Activated CD4-positive, alpha-beta memory T cell treated with anti-CD3 and anti-CD28 coated beads, Interleukin-2, amount 10 ng/mL, durations not matched to agents 7 days and 5 days (primary cell): ENCODE measurements at regions not wholly inside any gene's neighbourhood (a gene's known extent, or its start where the extent isn't known, plus 50 kb on each side); places are given as distances from the start of the nearest gene placed in this dataset.
"Not testable (repeated sequence)": the region's sequence is repeated elsewhere in the genome, so short reads cannot be mapped to it uniquely, and the experiment has no call there.

Source experiments
- CTCF ChIA-PET: fragments of 350-600 bp; sonication (Branson Sonifier 250); formaldehyde crosslinking; loops from one replicate; lab custom pipeline; 2021; ENCODE audit warnings: antibody characterized with exemption, inconsistent platforms; lab: Charles Lee
- POLR2A ChIA-PET: fragments of 350-600 bp; sonication (Branson Sonifier 250); formaldehyde crosslinking; loops from one replicate; lab custom pipeline; 2021; ENCODE audit warnings: antibody characterized with exemption; lab: Charles Lee
- DNase-seq: peaks from one replicate; pipeline ENCODE4 v3.0.0-alpha.2; 2020
- H3K27ac Mint-ChIP-seq: one replicate; pipeline ENCODE4 v1.8.0; 2021; ENCODE audit warnings: mild to moderate bottlenecking, mixed read lengths
- H3K27me3 Mint-ChIP-seq: one replicate; pipeline ENCODE4 v1.8.0; 2021; ENCODE audit warnings: mixed read lengths
- H3K36me3 Mint-ChIP-seq: one replicate; pipeline ENCODE4 v1.8.0; 2021; ENCODE audit warnings: low read depth, mixed read lengths
- H3K4me1 Mint-ChIP-seq: one replicate; pipeline ENCODE4 v1.8.0; 2021; ENCODE audit warnings: mixed read lengths
- H3K4me3 Mint-ChIP-seq: one replicate; pipeline ENCODE4 v1.8.0; 2021; ENCODE audit warnings: mild to moderate bottlenecking, mixed read lengths
- H3K9me3 Mint-ChIP-seq: one replicate; pipeline ENCODE4 v1.8.0; 2021; ENCODE audit warnings: mixed read lengths

DNA sequence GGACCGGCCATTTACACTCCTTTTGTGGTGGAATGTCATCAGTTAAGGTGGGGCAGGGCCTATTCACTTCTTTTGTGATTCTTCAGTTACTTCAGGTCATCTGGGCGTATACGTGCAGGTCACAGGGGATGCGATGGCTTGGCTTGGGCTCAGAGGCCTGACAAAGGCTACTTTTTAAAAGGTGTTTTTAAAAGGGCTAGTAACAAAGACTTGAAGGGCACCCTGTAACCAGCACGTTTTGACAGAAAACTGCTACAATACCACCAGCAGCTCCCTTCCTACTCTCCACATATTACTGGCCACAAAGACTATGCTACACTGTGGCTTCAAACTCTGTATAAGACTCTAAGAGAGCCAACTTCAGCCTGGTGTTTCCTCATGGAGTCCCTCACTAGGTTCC lies 151.6 kb upstream of the KCTD3 start:
- DNase-seq, POLR2A ChIA-PET, H3K36me3 Mint-ChIP-seq: not testable (repeated sequence)

DNA sequence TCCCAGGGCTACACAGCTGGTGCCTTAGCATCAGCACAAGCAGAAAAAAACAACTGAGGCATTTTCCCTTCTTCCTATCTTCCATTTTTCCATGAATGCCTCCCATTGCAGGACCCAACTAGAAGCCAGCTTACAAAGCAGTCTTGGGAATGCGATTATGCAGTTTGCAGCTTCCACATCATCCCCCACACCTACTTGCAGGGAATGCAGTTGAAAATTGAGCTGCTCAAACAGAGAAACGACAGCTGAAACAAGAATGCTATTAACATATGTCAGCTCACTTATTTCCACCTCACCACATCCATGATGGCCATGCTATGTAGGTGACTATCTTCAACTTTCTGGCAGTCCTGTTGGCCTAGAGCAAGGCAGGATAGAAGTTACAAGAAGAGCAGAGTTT lies 150.6 kb upstream of the KCTD3 start:
- Mint-ChIP-seq H3K27me3 (no peaks in the 10 kb centered on the region), H3K36me3 (no peaks in the 10 kb centered on the region), H3K4me3 (no peak overlapping the region), H3K27ac (no peak overlapping the region), H3K9me3 (no peaks in the 10 kb centered on the region), H3K4me1 (no peaks in the 10 kb centered on the region)
- ChIA-PET CTCF (no interaction called here), POLR2A (no interaction called here)
- no peak for DNase-seq

More for the DNA sequence above, 151.6 kb upstream of the KCTD3 start:
- H3K27ac Mint-ChIP-seq, CTCF ChIA-PET, H3K27me3 Mint-ChIP-seq, H3K9me3 Mint-ChIP-seq, H3K4me3 Mint-ChIP-seq, H3K4me1 Mint-ChIP-seq: not testable (repeated sequence)

DNA sequence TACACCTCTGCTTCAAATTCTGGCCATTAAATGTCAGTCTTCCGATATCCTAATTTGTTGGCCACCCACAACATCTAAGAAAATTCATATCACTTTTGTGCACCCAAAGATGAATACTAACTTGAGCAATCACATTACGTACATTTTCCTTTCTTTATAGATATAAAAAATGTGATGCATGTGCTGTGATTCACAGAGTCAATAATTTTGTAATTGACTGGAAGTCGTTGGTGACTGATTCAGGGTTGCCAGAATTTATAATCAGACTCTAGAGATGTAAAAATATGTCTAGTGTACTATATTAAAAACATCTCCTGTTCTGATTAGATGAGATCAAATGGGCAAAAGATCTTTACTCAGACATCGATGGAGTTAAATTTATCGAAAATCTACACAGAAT lies 150.0 kb upstream of the KCTD3 start:
- Mint-ChIP-seq H3K27me3 (no peaks in the 10 kb centered on the region), H3K36me3 (no peaks in the 10 kb centered on the region), H3K9me3 (no peaks in the 10 kb centered on the region), H3K27ac (no peak overlapping the region), H3K4me3 (no peak overlapping the region), H3K4me1 (no peaks in the 10 kb centered on the region)
- DNase-seq = no peak
- CTCF ChIA-PET = no interaction called here
- POLR2A ChIA-PET = no interaction called here

DNA sequence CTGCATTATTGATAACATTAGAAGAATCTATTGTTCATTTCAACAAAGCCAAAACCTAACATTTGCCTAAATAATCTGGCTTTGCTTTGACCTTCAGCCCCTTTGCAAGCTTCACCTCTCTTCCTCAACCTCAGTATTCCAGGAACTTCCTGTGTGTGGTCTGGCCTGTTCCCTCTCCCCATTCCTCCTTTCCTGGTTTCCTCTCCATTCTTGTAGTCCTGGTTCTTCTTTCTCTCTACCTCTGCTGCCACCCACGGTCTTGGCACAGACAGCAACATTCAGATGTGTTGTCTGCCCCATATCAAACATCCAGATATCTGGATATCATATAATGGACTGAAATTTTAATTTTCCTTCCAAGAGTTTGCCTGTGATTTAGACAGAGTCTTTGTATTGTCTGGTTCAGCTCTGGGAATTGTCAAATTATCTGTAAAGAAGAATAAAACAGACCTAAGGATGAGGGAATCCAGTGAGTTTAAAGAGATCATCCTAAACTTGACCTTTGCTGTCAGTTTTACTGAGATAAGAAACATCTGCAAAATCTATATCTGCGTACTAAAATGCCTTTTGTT lies 148.1 kb upstream of the KCTD3 start:
- ChIA-PET CTCF (no interaction called here), POLR2A (no interaction called here)
- Mint-ChIP-seq H3K27ac (no peak overlapping the region), H3K4me3 (no peak overlapping the region), H3K4me1 (no peaks in the 10 kb centered on the region), H3K9me3 (no peaks in the 10 kb centered on the region), H3K27me3 (no peaks in the 10 kb centered on the region), H3K36me3 (no peaks in the 10 kb centered on the region)
- DNase-seq = no peak

DNA sequence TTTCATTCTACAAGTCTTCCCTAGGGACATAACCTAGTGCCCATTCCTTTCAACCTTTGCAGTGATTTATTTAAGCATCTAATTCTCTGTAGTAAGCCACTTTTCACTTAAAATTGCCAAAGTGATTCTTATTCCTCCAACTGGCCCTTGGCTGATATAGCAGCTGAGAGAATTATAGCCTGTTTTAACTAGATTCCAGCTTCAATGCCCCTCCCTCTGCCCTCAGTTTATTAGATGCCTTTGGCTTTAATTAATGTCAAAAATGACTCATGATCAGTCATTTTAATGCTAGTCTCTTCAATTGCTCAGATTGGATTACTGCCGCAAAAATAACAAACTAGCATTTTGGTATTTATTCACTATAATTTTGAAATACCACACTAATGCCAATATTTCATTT lies 145.4 kb upstream of the KCTD3 start:
- H3K27me3 Mint-ChIP-seq = no peaks in the 10 kb centered on the region
- H3K36me3 Mint-ChIP-seq = no peaks in the 10 kb centered on the region
- H3K4me3 Mint-ChIP-seq = no peak overlapping the region
- H3K9me3 Mint-ChIP-seq = no peaks in the 10 kb centered on the region
- POLR2A ChIA-PET = no interaction called here
- CTCF ChIA-PET = no interaction called here
- H3K27ac Mint-ChIP-seq = no peak overlapping the region
- no peak for DNase-seq
- H3K4me1 Mint-ChIP-seq = no peaks in the 10 kb centered on the region

DNA sequence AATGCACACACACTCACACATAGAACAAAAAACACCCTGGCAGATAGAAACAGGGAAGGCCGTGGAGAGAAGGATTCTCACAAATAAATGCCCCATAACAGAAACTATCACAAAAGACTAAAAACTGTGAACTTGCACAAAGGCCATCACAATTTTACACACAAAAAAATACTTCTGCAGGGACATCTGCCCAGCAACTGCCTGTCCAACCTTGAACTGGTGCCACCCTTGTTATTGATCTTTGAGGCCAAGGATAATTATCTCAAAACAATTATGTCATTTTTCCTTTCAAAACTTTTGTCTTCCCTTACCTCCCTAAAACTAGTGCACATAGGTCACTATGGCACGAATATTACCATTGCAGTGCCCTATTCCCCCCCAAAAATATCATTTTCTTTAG lies 143.8 kb upstream of the KCTD3 start:
- H3K4me3 Mint-ChIP-seq = no peak overlapping the region
- H3K9me3 Mint-ChIP-seq = peaks cover 10% of the 10 kb centered on the region
- no peaks in the 10 kb centered on the region for H3K36me3 Mint-ChIP-seq
- CTCF ChIA-PET = no interaction called here
- no peaks in the 10 kb centered on the region for H3K4me1 Mint-ChIP-seq
- H3K27ac Mint-ChIP-seq = no peak overlapping the region
- no peak for DNase-seq
- POLR2A ChIA-PET = no interaction called here
- H3K27me3 Mint-ChIP-seq = no peaks in the 10 kb centered on the region

DNA sequence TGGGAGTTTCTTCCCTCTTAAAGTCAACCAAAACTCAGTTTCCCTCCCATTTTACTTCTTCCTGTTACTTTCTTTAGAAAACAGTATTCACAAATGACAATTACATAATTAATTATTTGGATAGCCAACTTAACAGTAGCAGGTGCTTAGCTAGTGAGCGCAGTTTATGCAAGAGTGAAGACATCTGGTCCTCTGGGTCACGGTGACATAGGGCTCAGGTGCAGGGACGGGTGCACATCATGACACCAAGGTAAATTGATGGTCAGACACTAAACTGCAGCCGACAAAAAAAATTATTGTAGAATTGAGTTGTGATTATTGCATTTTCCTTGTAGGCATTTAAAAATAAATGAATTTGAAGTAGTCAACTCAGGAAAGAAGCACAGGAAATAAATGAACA lies 142.0 kb upstream of the KCTD3 start:
- Mint-ChIP-seq H3K9me3 (peaks cover 12% of the 10 kb centered on the region), H3K27me3 (no peaks in the 10 kb centered on the region), H3K36me3 (no peaks in the 10 kb centered on the region), H3K4me1 (no peaks in the 10 kb centered on the region), H3K27ac (no peak overlapping the region), H3K4me3 (no peak overlapping the region)
- DNase-seq = no peak
- ChIA-PET CTCF (no interaction called here), POLR2A (no interaction called here)

DNA sequence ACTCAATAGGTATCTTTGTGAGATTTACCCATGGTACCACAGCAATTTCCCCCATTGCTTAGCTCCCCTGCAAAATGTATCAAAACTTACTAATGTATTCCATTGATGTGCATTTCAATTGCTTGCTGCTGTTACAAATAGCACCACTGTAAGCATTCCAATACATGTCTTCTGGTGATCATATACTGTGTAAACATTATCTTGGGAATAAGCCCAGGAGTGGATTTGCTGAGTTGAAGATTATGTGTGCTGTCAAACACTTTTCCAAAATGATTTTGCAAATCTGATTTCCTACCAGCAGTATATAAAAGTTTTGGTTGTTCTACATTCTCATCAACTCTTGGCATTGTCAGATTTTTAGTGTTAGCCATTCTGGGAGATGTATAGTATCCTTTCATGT lies 141.0 kb upstream of the KCTD3 start:
- ChIA-PET CTCF (no interaction called here), POLR2A (no interaction called here)
- Mint-ChIP-seq H3K4me3 (no peak overlapping the region), H3K36me3 (no peaks in the 10 kb centered on the region), H3K9me3 (peaks cover 17% of the 10 kb centered on the region), H3K27ac (no peak overlapping the region), H3K4me1 (no peaks in the 10 kb centered on the region), H3K27me3 (no peaks in the 10 kb centered on the region)
- no peak for DNase-seq

DNA sequence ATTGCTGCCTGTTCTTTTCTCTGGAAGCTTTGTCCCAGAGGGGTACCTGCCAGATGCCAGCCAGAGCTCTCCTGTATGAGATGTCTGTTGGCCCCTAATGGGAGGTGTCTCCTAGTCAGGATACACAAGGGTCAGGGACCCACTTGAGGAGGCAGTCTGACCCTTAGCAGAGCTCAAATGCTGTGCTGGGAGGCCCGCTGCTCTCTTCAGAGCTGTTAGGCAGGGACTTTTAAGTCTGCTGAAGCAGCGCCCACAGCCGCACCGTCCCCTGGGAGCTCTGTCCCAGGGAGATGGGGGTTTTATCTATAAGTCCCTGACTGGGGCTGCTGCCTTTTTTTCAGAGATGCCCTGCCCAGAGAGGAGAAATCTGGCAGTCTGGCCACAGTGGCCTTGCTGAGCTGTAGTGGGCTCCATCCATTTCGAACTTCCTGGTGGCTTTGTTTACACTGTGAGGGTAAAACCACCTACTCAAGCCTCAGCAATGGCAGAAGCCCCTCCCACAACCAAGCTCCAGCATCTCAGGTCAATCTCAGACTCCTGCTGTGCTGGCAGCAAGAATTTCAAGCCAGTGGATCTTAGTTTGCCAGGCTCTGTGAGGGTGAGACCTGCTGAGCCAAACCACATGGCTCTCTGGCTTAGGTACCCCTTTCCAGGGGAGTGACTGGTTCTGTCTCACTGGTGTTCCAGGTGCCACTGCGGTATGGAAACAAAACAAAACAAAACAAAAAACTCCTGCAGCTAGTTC lies 134.4 kb upstream of the KCTD3 start:
- POLR2A ChIA-PET, CTCF ChIA-PET, H3K4me3 Mint-ChIP-seq, DNase-seq, H3K27me3 Mint-ChIP-seq, H3K27ac Mint-ChIP-seq, H3K36me3 Mint-ChIP-seq, H3K4me1 Mint-ChIP-seq: not testable (repeated sequence)
- H3K9me3 Mint-ChIP-seq = peaks cover 13% of the 10 kb centered on the region

DNA sequence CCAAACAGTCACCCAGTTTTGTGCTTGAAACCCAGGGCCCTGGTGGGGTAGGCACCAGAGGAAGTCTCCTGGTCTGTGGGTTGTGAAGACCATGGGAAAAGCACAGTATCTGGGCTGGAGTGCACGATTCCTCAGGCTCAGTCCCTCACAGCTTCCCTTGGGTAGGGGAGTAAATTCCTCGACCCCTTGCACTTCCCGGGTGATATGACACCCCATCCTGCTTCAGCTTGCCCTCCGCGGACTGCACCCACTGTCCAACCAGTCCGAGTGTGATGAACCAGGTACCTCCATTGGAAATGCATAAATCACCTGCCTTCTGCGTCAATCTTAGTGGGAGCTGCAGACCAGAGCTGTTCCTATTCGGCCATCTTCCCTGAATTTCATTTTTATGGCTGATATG lies 133.9 kb upstream of the KCTD3 start:
- Mint-ChIP-seq H3K27me3 (no peaks in the 10 kb centered on the region), H3K4me1 (no peaks in the 10 kb centered on the region), H3K36me3 (no peaks in the 10 kb centered on the region), H3K9me3 (peaks cover 8% of the 10 kb centered on the region), H3K27ac (no peak overlapping the region), H3K4me3 (no peak overlapping the region)
- no peak for DNase-seq
- CTCF ChIA-PET = no interaction called here
- POLR2A ChIA-PET = no interaction called here

DNA sequence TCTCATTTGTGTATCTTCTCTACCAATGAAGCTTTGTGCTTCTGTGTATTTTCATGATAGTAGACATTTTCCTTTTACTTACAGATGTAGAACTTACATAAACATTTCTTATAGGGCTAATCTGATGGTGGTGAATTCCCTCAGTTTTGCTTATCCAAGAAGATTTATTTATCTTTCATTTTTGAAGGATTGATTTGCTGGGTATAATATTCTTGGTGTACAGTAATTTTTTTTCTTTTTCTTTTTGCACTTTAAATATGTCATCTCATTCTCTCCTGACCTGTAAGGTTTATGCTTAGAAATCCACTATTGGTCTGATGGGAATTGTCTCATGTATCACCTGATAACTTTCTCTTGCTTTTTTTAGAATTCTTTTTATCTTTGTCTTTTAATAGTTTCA lies 127.6 kb upstream of the KCTD3 start:
- H3K9me3 Mint-ChIP-seq = peaks cover 7% of the 10 kb centered on the region
- no peaks in the 10 kb centered on the region for H3K4me1 Mint-ChIP-seq
- H3K27ac Mint-ChIP-seq = no peak overlapping the region
- ChIA-PET CTCF (no interaction called here), POLR2A (no interaction called here)
- no peaks in the 10 kb centered on the region for H3K27me3 Mint-ChIP-seq
- H3K4me3 Mint-ChIP-seq = no peak overlapping the region
- H3K36me3 Mint-ChIP-seq = no peaks in the 10 kb centered on the region
- DNase-seq = no peak

DNA sequence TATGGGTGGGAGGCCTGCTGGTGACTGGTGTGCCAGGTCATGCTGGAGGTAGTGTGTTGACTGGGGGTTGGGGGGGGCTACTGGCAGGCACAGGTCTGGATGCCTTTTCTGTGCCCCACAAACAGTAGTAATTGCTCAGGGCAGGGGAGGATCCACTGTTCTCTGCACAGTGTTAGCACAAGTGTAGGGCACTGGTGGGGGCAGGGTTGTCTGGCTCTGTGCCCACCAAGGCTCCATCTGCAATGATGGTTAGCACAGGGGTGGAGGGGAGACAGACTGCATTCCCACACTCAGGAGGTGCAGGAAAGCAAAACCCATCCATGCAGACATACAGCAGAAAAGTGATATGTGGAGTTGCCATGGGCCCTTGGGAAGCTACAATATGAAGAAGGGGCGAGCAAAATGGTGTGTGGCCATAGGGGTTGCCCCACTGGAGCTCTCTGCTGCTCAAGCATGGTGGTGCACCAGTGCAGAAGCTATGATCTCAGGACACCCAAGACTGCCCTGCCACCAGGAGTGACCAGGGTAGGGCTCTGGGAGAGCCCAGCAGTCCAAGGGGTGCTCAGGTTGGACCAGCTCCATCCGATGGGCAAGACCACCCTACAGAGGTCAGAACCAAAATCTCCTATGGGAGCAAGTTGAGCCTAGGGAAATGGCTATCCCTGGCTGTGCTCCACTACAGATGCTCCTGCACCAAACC lies 122.2 kb upstream of the KCTD3 start:
- no peak for DNase-seq
- H3K36me3 Mint-ChIP-seq = no peaks in the 10 kb centered on the region
- CTCF ChIA-PET = no interaction called here
- peaks cover 5% of the 10 kb centered on the region for H3K9me3 Mint-ChIP-seq
- H3K27ac Mint-ChIP-seq = no peak overlapping the region
- no peaks in the 10 kb centered on the region for H3K4me1 Mint-ChIP-seq
- POLR2A ChIA-PET = no interaction called here
- no peaks in the 10 kb centered on the region for H3K27me3 Mint-ChIP-seq
- H3K4me3 Mint-ChIP-seq = no peak overlapping the region

DNA sequence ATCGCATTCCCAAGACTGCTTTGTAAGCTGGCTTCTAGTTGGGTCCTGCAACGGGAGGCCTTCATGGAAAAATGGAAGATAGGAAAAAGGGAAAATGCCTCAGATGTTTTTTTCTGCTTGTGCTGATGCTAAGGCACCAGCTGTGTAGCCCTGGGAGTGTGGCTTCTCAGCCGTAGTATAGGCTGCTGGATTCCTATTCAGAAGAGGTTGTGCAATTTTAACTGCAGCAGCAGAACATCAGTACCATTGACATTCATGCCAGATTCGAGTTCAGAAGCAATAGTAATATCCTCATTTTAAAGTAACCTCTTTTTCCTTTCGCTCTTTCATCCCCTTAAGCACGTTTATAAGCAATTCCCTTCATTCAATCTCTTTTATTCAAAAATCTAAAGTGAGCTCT lies 119.1 kb upstream of the KCTD3 start:
- H3K9me3 Mint-ChIP-seq, POLR2A ChIA-PET, H3K36me3 Mint-ChIP-seq, H3K4me3 Mint-ChIP-seq, CTCF ChIA-PET, DNase-seq, H3K4me1 Mint-ChIP-seq, H3K27me3 Mint-ChIP-seq, H3K27ac Mint-ChIP-seq: not testable (repeated sequence)

DNA sequence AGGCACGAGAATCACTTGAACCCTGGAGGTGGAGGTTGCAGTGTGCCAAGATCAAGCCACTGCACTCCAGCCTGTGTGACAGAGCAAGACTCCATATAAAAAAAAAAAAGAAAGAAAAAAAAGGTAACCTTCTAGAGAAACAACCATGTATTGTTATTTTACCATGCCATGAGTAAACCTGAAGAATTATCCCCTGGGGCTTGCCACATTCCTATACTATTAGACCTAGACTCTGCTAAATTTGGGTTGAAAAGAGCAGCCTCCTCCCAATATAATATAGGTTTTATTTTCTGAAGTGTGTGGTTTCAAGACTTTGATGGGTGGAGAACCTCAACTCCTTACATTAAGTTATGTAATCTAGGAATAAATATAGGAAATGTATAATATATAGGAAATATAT lies 118.0 kb upstream of the KCTD3 start:
- H3K27ac Mint-ChIP-seq, H3K9me3 Mint-ChIP-seq, H3K4me1 Mint-ChIP-seq, H3K4me3 Mint-ChIP-seq, H3K36me3 Mint-ChIP-seq, CTCF ChIA-PET, POLR2A ChIA-PET, H3K27me3 Mint-ChIP-seq, DNase-seq: not testable (repeated sequence)
